Sigmoid colon (tissue), 4 donors: ENCODE measurements at regions not wholly inside any gene's neighbourhood (a gene's known extent, or its start where the extent isn't known, plus 50 kb on each side); places are given as distances from the start of the nearest gene placed in this dataset.

Source experiments
- POLR2A ChIP-seq, 2 donors: fragments of 450-650 bp; IDR thresholded peaks; one replicate each; pipeline ENCODE4 v1.6.1; 2016; ENCODE audit warnings: antibody characterized with exemption in 2 of 2, mild to moderate bottlenecking in 2 of 2, moderate library complexity in 2 of 2
- POLR2AphosphoS5 ChIP-seq, 4 donors: sonication (generic); formaldehyde crosslinking; IDR thresholded peaks; one replicate each; pipeline ENCODE4 v1.6.1; 2017; ENCODE audit warnings: antibody characterized with exemption in 4 of 4
- TF ChIP-seq, protein P1 (sequence below), 4 experiments: fragments of 450-650 bp in 3 of 4; fragments of 200-600 bp in 1 of 4; IDR thresholded peaks; one replicate each; pipeline ENCODE4 v1.5.1; 2016 to 2019; ENCODE audit warnings: antibody characterized with exemption in 4 of 4, mild to moderate bottlenecking in 3 of 4, moderate library complexity in 2 of 4

DNA sequence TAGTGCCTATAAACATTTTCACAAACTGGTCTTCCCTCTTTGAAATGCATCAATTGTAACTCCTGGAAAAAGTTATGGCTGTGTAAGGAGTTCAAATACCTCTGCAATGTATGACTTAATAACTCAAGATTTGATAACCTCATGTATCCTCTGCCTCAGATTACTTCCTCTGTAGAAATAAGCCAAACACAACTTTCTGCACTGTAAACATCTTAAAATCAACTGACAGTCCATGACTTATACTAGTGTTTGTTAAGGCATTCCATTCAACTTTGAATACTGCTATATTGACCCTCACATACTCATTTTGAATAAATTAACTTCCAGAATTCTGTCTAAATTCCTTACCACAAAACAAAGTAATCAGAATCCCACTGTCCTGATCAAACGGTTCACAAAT is 256.2 kb upstream of the POU5F2 start:
- TF ChIP-seq, protein P1, sequence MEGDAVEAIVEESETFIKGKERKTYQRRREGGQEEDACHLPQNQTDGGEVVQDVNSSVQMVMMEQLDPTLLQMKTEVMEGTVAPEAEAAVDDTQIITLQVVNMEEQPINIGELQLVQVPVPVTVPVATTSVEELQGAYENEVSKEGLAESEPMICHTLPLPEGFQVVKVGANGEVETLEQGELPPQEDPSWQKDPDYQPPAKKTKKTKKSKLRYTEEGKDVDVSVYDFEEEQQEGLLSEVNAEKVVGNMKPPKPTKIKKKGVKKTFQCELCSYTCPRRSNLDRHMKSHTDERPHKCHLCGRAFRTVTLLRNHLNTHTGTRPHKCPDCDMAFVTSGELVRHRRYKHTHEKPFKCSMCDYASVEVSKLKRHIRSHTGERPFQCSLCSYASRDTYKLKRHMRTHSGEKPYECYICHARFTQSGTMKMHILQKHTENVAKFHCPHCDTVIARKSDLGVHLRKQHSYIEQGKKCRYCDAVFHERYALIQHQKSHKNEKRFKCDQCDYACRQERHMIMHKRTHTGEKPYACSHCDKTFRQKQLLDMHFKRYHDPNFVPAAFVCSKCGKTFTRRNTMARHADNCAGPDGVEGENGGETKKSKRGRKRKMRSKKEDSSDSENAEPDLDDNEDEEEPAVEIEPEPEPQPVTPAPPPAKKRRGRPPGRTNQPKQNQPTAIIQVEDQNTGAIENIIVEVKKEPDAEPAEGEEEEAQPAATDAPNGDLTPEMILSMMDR (IDR thresholded peaks at IDR 0.05): no peak
- no peak for TF ChIP-seq POLR2A (IDR thresholded peaks at IDR 0.05)
- no peak for TF ChIP-seq POLR2AphosphoS5 (IDR thresholded peaks at IDR 0.05)
